IMR-90 (cell line): ENCODE measurements at regions not wholly inside any gene's neighbourhood (a gene's known extent, or its start where the extent isn't known, plus 50 kb on each side); places are given as distances from the start of the nearest gene placed in this dataset.

Source experiments
- ATAC-seq: fragments of 200-7000 bp; cut with Tn5 transposase; 2 replicates; pipeline ENCODE4 v1.9.1; 2020; ENCODE audit warnings: low read depth, mild to moderate bottlenecking, moderate library complexity
- BruUV-seq: library from RNA; stranded (reverse); fragments of 400-500 nt; replicated peaks from 2 replicates; lab custom pipeline; 2021; lab: Mats Ljungman, UMichigan
- CTCF ChIA-PET: fragments of 300-600 bp; formaldehyde crosslinking; extraction: SDS; loops from one replicate; lab custom pipeline; 2021; ENCODE audit warnings: antibody characterized with exemption; lab: Yijun Ruan, JAX
- POLR2A ChIA-PET: fragments of 300-600 bp; sonication (Branson Sonifier 250); formaldehyde crosslinking; loops from one replicate; lab custom pipeline; 2022; ENCODE audit warnings: antibody characterized with exemption; ENCODE audit not compliant: unreplicated experiment; lab: Charles Lee
- DNase-seq: peaks from one replicate; pipeline ENCODE4 v3.0.0; 2013
- H2AFZ ChIP-seq: replicated peaks from 2 replicates; pipeline ENCODE3; 2013; ENCODE audit warnings: low read length, mild to moderate bottlenecking; ENCODE audit not compliant: poor library complexity
- H2AK5ac ChIP-seq: 2 replicates; pipeline ENCODE4 v1.6.1; 2013; ENCODE audit warnings: low read depth, low read length, inconsistent platforms
- H2AK9ac ChIP-seq: replicated peaks from 2 replicates; pipeline ENCODE3; 2013; ENCODE audit warnings: mild to moderate bottlenecking, low read depth, low read length, moderate library complexity; ENCODE audit not compliant: poor library complexity
- H2BK120ac ChIP-seq: 2 replicates; pipeline ENCODE4 v1.6.1; 2013; ENCODE audit warnings: low read depth, low read length, inconsistent platforms
- H2BK15ac ChIP-seq: 3 replicates; pipeline ENCODE4 v1.6.1; 2013; ENCODE audit warnings: low read depth, low read length, inconsistent platforms
- H2BK20ac ChIP-seq: 2 replicates; pipeline ENCODE4 v1.6.1; 2013; ENCODE audit warnings: low read depth, mild to moderate bottlenecking, inconsistent platforms, low read length, moderate library complexity
- H2BK5ac ChIP-seq: 2 replicates; pipeline ENCODE4 v1.6.1; 2013; ENCODE audit warnings: mild to moderate bottlenecking, low read depth, low read length, inconsistent platforms; ENCODE audit not compliant: poor library complexity, severe bottlenecking
- H3K14ac ChIP-seq: replicated peaks from 2 replicates; pipeline ENCODE4 v1.6.1; 2013; ENCODE audit warnings: low read depth, low read length, inconsistent platforms
- H3K18ac ChIP-seq: 2 replicates; pipeline ENCODE4 v1.6.1; 2013; ENCODE audit warnings: low read depth, low read length, control low read depth
- H3K23ac ChIP-seq: 2 replicates; pipeline ENCODE4 v1.6.1; 2013; ENCODE audit warnings: low read depth, low read length, inconsistent platforms
- H3K27ac ChIP-seq: 2 replicates; pipeline ENCODE4 v1.5.1; 2013; ENCODE audit warnings: mild to moderate bottlenecking, control low read depth, low read length; ENCODE audit not compliant: insufficient read depth
- H3K27me3 ChIP-seq: 2 replicates; pipeline ENCODE4 v1.6.1; 2013; ENCODE audit warnings: low read length; ENCODE audit not compliant: control insufficient read depth, insufficient read depth
- H3K36me3 ChIP-seq: 2 replicates; pipeline ENCODE4 v1.6.1; 2013; ENCODE audit warnings: low read length, mixed read lengths; ENCODE audit not compliant: control insufficient read depth, insufficient read depth
- H3K4ac ChIP-seq: 2 replicates; pipeline ENCODE4 v1.6.1; 2013; ENCODE audit warnings: low read depth, low read length, inconsistent platforms
- H3K4me1 ChIP-seq: 2 replicates; pipeline ENCODE4 v1.6.1; 2013; ENCODE audit warnings: low read length, mixed read lengths; ENCODE audit not compliant: control insufficient read depth, insufficient read depth
- H3K4me2 ChIP-seq: 2 replicates; pipeline ENCODE4 v1.6.1; 2013; ENCODE audit warnings: low read depth, mild to moderate bottlenecking, control low read depth, low read length, moderate library complexity
- H3K4me3 ChIP-seq: 2 replicates; pipeline ENCODE4 v1.5.1; 2013; ENCODE audit warnings: low read depth, mild to moderate bottlenecking, control low read depth, low read length, moderate library complexity; ENCODE audit not compliant: insufficient read depth
- H3K56ac ChIP-seq: 2 replicates; pipeline ENCODE4 v1.6.1; 2013; ENCODE audit warnings: low read length, inconsistent platforms; ENCODE audit not compliant: insufficient read depth; ENCODE audit errors: extremely low read depth
- H3K79me1 ChIP-seq, 2 experiments: 2 replicates each; pipeline ENCODE4 v1.6.1; 2013; ENCODE audit warnings: low read length in 2 of 2, inconsistent platforms in 1 of 2, low read depth in 1 of 2
- H3K9ac ChIP-seq: 2 replicates; pipeline ENCODE4 v1.6.1; 2013; ENCODE audit warnings: low read depth, low read length, control low read depth
- H3K9me1 ChIP-seq: 2 replicates; pipeline ENCODE4 v1.6.1; 2013; ENCODE audit warnings: low read length, inconsistent platforms; ENCODE audit not compliant: insufficient read depth
- H3K9me3 ChIP-seq: 2 replicates; pipeline ENCODE4 v1.6.1; 2013; ENCODE audit warnings: low read length; ENCODE audit not compliant: control insufficient read depth, insufficient read depth
- H4K20me1 ChIP-seq: 2 replicates; pipeline ENCODE4 v1.6.1; 2013; ENCODE audit warnings: low read length, inconsistent platforms; ENCODE audit not compliant: insufficient read depth
- H4K5ac ChIP-seq: 2 replicates; pipeline ENCODE4 v1.6.1; 2013; ENCODE audit warnings: mild to moderate bottlenecking, low read depth, low read length, control low read depth
- H4K8ac ChIP-seq, 2 experiments: 2 replicates each; pipeline ENCODE4 v1.6.1; 2013; ENCODE audit warnings: low read depth in 2 of 2, low read length in 2 of 2, control low read depth in 1 of 2, inconsistent platforms in 1 of 2
- H4K91ac ChIP-seq: 2 replicates; pipeline ENCODE4 v1.6.1; 2013; ENCODE audit warnings: low read depth, low read length, inconsistent platforms; ENCODE audit not compliant: insufficient read depth
- BHLHE40 ChIP-seq: fragments of 150-350 bp; IDR thresholded peaks from 2 replicates; pipeline ENCODE4 v1.6.1; 2016; ENCODE audit warnings: mild to moderate bottlenecking, low read depth, low read length
- CEBPB ChIP-seq: IDR thresholded peaks from 2 replicates; pipeline ENCODE4 v1.6.1; 2012; ENCODE audit warnings: low read depth, low read length, improper control_type of control experiment
- CHD1 ChIP-seq: IDR thresholded peaks from 2 replicates; pipeline ENCODE4 v1.6.1; 2012; ENCODE audit warnings: low read depth, low read length, improper control_type of control experiment
- FOS ChIP-seq: fragments of 150-350 bp; IDR thresholded peaks from 2 replicates; pipeline ENCODE4 v1.6.1; 2016; ENCODE audit warnings: low read depth, low read length
- MAFK ChIP-seq: IDR thresholded peaks from 2 replicates; pipeline ENCODE4 v1.6.1; 2012; ENCODE audit warnings: low read depth, low read length, improper control_type of control experiment
- MAZ ChIP-seq: IDR thresholded peaks from 2 replicates; pipeline ENCODE4 v1.6.1; 2012; ENCODE audit warnings: low read depth, mild to moderate bottlenecking, low read length, improper control_type of control experiment, moderate library complexity, borderline replicate concordance
- MXI1 ChIP-seq: IDR thresholded peaks from 2 replicates; pipeline ENCODE4 v1.6.1; 2012; ENCODE audit warnings: low read depth, mild to moderate bottlenecking, low read length, moderate library complexity, borderline replicate concordance
- NFE2L2 ChIP-seq: fragments of 150-350 bp; IDR thresholded peaks from 2 replicates; pipeline ENCODE4 v1.6.1; 2016; ENCODE audit warnings: low read depth, mild to moderate bottlenecking, low read length
- POLR2A ChIP-seq: IDR thresholded peaks from 2 replicates; pipeline ENCODE4 v1.6.1; 2012; ENCODE audit warnings: mild to moderate bottlenecking, low read depth, low read length
- RAD21 ChIP-seq: IDR thresholded peaks from 2 replicates; pipeline ENCODE4 v1.6.1; 2012; ENCODE audit warnings: low read length, improper control_type of control experiment
- RCOR1 ChIP-seq: IDR thresholded peaks from 2 replicates; pipeline ENCODE4 v1.6.1; 2012; ENCODE audit warnings: mild to moderate bottlenecking, low read length, improper control_type of control experiment; ENCODE audit not compliant: insufficient replicate concordance
- RFX5 ChIP-seq: IDR thresholded peaks from 2 replicates; pipeline ENCODE4 v1.8.0; 2012; ENCODE audit warnings: low read depth, mild to moderate bottlenecking, low read length, moderate library complexity
- SMC3 ChIP-seq: fragments of 150-350 bp; IDR thresholded peaks from 2 replicates; pipeline ENCODE4 v1.6.1; 2016; ENCODE audit warnings: low read depth, mild to moderate bottlenecking, antibody characterized with exemption, low read length, moderate library complexity
- WGBS, 2 experiments: methylation state at CpG; one replicate each; pipeline versions ENCODE4 v1.1.5 to v1.1.7; 2013; ENCODE audit warnings: missing lambda C conversion rate in 2 of 2; ENCODE audit not compliant: insufficient read length in 1 of 2; ENCODE audit errors: extremely low coverage in 2 of 2; 5-methylcytosine and 5-hydroxymethylcytosine counted together
- dilution Hi-C: fragments of 300-500 bp; cut with HindIII; formaldehyde crosslinking; loops from one replicate; pipeline ENCODE4 v1.14.3; 2018; ENCODE audit warnings: low sequenced_read_pairs; ENCODE audit not compliant: unreplicated experiment
- in situ Hi-C: fragments of 300-500 bp; cut with MboI; formaldehyde crosslinking; loops from 3 replicates; pipeline ENCODE4 v1.14.3; 2019; ENCODE audit warnings: low sequenced_read_pairs, inconsistent platforms, mixed read lengths
- intact Hi-C: fragments of 100-400 bp; cut with micrococcal nuclease; formaldehyde crosslinking; loops from 2 replicates; pipeline ENCODE4 v1.10.0; 2022
- TF ChIP-seq, protein P1 (sequence below): fragments of 150-350 bp; IDR thresholded peaks from 2 replicates; pipeline ENCODE4 v1.6.1; 2016; ENCODE audit warnings: low read depth, mild to moderate bottlenecking, low read length, moderate library complexity, borderline replicate concordance
- TF ChIP-seq, protein P2 (sequence below): conservative IDR thresholded peaks from 2 replicates; pipeline ENCODE4 v1.5.1; 2012; ENCODE audit warnings: mild to moderate bottlenecking, low read depth, low read length, improper control_type of control experiment
- TF ChIP-seq, protein P3 (sequence below): fragments of 150-350 bp; IDR thresholded peaks from 2 replicates; pipeline ENCODE4 v1.6.1; 2017; ENCODE audit warnings: mild to moderate bottlenecking, antibody characterized with exemption, low read length, low read depth

DNA sequence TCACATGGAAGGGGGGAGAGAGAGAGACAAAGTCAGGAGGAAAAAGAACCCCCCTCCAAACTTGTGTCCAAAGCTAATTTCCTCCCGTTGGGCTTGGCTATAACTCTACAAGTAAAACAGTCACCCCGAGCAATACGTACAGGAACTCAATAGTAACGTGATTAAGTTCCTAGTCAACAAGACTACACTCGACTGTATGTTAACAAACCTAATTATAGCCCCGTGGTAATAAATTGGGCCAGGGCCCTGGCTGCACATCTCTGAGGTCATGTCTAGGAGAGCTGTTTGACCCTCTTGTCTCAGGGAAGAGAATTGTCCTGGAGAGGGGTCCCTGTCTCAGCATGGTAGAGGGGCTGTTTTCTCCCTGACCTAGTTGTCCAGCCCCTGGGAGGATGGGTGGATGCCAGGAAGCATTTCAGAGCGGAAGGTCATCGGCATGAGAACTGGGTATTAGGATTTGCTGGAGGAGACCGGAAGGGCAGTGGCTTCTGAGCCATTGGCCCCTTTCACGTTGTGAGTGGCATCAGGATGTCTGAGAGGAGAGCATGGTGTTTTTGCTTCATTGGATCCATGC lies 60.2 kb upstream of the COMTD1 start:
- ChIA-PET CTCF (interaction anchor here (1.2 to 1.4 kb wide), 3 partner anchors 14 to 100 kb away, joined by 3 to 7 read pairs (median 3); no protein-coding TSS in a partner anchor), POLR2A (no interaction called here)
- WGBS, 2 experiments, result no CpG with 5 or more reads among the region's 10 CpGs
- peak overlapping the region; percentile 59 for H3K4ac ChIP-seq
- H2BK120ac ChIP-seq, result peak overlapping the region; percentile 87
- H3K14ac ChIP-seq, result peak overlapping the region; percentile 26; the same call in 1 of the 2 replicates
- in situ Hi-C loops (loop anchor here (10.0 kb wide), 1 partner anchor 99 kb away; no protein-coding TSS in a partner anchor), dilution Hi-C loops (no loop called here), intact Hi-C loops (loop anchor here (1.0 to 5.0 kb wide), 2 partner anchors 100 to 1481 kb away; no protein-coding TSS in a partner anchor)
- no peak overlapping the region for H3K9ac ChIP-seq
- DNase-seq (peak; percentile 21), ATAC-seq (no peak)
- H3K56ac ChIP-seq, result no peak overlapping the region
- H4K20me1 ChIP-seq, result no peaks in the 10 kb centered on the region
- H3K79me1 ChIP-seq, result no peaks in the 10 kb centered on the region
- BruUV-seq, result no TSS peak
- peak overlapping the region; percentile 19 for H3K18ac ChIP-seq
- peak overlapping the region; percentile 7; the same call in 2 of the 3 replicates for H2BK15ac ChIP-seq
- H2AFZ ChIP-seq, result peak overlapping the region; percentile 3
- H3K4me3 ChIP-seq, result no peak overlapping the region
- H4K91ac ChIP-seq, result peak overlapping the region; percentile 70
- TF ChIP-seq MXI1, result no peak
- TF ChIP-seq FOS, result no peak
- no peak for TF ChIP-seq RAD21
- no peak for TF ChIP-seq POLR2A
- no peak for TF ChIP-seq RFX5
- TF ChIP-seq NFE2L2, result no peak
- TF ChIP-seq MAFK, result no peak
- TF ChIP-seq, protein P1, sequence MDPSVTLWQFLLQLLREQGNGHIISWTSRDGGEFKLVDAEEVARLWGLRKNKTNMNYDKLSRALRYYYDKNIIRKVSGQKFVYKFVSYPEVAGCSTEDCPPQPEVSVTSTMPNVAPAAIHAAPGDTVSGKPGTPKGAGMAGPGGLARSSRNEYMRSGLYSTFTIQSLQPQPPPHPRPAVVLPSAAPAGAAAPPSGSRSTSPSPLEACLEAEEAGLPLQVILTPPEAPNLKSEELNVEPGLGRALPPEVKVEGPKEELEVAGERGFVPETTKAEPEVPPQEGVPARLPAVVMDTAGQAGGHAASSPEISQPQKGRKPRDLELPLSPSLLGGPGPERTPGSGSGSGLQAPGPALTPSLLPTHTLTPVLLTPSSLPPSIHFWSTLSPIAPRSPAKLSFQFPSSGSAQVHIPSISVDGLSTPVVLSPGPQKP, result no peak
- TF ChIP-seq RCOR1, result no peak
- TF ChIP-seq MAZ, result no peak
- no peak for TF ChIP-seq CEBPB
- no peak for TF ChIP-seq BHLHE40
- TF ChIP-seq SMC3, result no peak
- TF ChIP-seq, protein P2, sequence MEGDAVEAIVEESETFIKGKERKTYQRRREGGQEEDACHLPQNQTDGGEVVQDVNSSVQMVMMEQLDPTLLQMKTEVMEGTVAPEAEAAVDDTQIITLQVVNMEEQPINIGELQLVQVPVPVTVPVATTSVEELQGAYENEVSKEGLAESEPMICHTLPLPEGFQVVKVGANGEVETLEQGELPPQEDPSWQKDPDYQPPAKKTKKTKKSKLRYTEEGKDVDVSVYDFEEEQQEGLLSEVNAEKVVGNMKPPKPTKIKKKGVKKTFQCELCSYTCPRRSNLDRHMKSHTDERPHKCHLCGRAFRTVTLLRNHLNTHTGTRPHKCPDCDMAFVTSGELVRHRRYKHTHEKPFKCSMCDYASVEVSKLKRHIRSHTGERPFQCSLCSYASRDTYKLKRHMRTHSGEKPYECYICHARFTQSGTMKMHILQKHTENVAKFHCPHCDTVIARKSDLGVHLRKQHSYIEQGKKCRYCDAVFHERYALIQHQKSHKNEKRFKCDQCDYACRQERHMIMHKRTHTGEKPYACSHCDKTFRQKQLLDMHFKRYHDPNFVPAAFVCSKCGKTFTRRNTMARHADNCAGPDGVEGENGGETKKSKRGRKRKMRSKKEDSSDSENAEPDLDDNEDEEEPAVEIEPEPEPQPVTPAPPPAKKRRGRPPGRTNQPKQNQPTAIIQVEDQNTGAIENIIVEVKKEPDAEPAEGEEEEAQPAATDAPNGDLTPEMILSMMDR, result no peak
- TF ChIP-seq CHD1, result no peak
- TF ChIP-seq, protein P3, sequence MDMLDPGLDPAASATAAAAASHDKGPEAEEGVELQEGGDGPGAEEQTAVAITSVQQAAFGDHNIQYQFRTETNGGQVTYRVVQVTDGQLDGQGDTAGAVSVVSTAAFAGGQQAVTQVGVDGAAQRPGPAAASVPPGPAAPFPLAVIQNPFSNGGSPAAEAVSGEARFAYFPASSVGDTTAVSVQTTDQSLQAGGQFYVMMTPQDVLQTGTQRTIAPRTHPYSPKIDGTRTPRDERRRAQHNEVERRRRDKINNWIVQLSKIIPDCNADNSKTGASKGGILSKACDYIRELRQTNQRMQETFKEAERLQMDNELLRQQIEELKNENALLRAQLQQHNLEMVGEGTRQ, result no peak
- H2AK9ac ChIP-seq, result no peak overlapping the region
- H3K23ac ChIP-seq, result peak overlapping the region; percentile 11
- peaks cover 24% of the 10 kb centered on the region for H3K4me1 ChIP-seq
- H3K9me3 ChIP-seq, result no peaks in the 10 kb centered on the region
- H2BK20ac ChIP-seq, result peak overlapping the region; percentile 55
- H3K27me3 ChIP-seq, result no peaks in the 10 kb centered on the region; the same call in 1 of the 2 replicates
- peak overlapping the region; percentile 45 for H4K5ac ChIP-seq
- peak overlapping the region in 1 of 2 experiments; percentile 38; a peak in 2 of 4 replicates for H4K8ac ChIP-seq
- H3K9me1 ChIP-seq, result peaks cover 6% of the 10 kb centered on the region
- no peaks in the 10 kb centered on the region for H3K36me3 ChIP-seq
- no peak overlapping the region for H3K27ac ChIP-seq
- peak overlapping the region; percentile 83 for H3K4me2 ChIP-seq
- H2BK5ac ChIP-seq, result peak overlapping the region; percentile 21
- peak overlapping the region; percentile 46 for H2AK5ac ChIP-seq
